ENCODE measurements at regions not wholly inside any gene's neighbourhood (a gene's known extent, or its start where the extent isn't known, plus 50 kb on each side); places are given as distances from the start of the nearest gene placed in this dataset.

DNA sequence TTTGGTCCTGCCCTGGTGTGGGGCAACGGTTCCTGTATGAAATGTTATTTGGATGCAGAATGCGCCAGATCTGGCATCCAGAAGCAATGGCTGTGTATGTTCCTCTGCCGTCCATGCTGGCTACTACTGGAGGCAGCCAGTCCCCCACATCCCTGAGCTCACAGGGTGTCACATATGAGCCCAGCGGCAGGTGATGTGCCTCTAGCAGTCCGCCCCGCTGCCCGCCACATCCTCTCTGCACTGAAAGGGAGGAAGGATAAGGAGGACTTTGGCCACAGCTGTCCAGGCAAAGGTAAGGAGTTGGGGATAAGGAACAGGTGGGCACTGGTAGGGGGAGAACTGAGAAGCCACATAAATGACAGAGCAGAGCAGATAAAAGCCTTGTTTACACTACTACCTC is 305.3 kb upstream of the DAB1 start:
- DNase-seq (ENCODE audit: low read depth in 2 of 2) = no peak

DNA sequence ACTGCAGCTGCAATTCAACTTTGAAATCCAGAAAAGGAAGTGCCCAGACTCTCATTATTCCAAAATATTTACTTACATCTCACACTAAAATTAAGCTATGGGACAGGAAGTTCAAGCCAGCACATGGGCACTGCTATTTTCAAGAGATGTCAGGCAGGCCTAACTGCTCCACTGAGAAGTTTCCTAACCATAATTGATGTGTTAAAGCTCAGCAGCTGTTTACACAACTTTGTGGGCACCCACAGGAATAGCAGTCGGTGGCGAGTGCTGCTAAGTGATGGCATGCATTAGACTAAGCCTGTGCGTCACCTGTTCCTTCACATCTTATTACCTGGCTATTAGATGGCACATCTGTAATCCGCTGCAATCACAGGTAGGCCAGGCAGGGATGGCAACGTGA is 303.3 kb upstream of the DAB1 start:
- DNase-seq (ENCODE audit: low read depth in 2 of 2) = no peak

DNA sequence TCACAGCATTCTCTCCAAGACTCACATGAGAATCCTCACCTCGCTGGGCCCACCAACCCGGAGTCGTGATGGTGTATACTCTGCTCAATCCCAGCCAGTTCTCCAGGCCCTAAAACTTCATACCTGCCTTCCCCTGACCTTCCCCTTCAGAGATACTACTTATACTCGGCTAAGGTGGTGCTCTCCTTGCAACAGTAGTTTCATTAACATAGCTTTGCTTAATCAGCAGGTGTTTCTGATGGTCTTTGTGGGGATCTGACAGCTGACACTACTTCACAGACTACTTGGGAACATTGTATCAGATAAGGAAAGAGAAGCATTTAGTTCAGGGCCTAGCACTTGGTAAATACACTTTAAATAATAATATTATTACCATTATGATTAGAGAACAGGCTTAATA is 301.5 kb upstream of the DAB1 start:
- DNase-seq (ENCODE audit: low read depth in 2 of 2) = no peak

DNA sequence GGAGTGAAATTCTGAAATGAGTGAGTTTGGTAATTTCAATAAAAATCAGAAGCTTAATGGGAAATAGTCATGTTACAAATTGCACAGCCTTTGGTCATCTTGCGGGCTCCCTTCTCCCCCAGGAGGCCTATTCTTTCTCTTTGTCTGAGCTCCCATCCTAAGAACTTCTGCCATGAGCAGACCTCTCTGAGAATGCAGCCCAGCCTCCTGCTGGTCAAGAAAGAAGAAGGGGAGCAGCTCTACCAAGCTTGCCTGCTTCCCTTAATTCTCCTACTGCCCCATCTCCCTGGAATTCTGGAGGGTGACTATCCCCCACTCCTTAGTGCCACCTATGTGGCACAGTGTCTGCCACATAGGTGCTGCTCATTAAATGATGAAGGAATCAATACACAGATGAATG is 300.7 kb upstream of the DAB1 start:
- no peak for DNase-seq (ENCODE audit: low read depth in 2 of 2)

DNA sequence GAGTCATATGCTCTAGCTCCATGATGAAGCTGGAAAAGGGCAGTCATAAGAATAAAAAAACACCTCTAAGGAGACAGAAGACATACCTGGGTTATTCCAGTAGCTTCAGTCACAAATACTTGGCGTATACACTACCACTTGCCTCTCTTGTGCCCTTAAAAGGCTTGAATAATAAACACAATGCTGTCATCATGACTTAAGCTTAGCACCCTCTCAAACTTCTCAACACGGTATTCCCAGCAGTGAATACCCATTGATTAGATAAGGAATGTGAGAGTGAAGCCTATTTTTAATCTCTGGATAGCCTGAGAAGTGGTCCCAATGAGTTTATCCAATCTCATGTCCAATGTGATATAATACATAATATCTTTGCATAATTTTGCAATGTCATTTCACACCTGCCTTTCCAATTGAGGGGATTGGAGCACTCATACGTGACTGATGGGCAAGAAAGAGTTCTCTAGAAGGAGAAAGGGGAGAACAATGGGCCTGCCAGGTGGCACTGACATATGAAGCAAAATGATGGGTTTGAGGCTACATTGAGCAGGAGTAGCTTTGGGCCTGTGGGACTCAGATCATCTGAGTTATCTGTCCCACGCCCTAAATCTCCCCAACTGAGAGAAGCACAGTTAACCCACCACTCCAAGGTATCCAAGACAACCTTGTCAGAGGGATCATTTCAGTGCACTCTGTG is 298.6 kb upstream of the DAB1 start:
- no peak for DNase-seq (ENCODE audit: low read depth in 2 of 2)

DNA sequence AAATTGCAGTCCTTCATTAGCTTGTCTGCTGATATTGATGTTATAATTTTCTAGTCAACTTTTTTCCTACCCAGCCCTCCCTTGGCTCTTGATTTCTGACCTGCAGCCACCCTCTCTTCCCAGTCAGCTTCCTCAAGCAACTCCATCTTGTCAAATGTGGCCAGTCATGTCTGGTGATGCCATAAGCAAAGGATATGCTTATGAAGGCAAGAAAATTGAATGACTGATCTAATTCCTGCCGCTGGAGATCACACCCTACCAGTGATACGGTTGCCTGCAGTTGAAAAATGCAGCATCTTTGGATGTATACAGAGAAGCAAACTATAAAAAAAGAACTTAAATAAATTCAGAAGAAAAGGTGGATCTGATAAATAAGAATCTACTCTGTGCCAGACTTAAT is 297.1 kb upstream of the DAB1 start:
- DNase-seq (ENCODE audit: low read depth in 2 of 2) = no peak

DNA sequence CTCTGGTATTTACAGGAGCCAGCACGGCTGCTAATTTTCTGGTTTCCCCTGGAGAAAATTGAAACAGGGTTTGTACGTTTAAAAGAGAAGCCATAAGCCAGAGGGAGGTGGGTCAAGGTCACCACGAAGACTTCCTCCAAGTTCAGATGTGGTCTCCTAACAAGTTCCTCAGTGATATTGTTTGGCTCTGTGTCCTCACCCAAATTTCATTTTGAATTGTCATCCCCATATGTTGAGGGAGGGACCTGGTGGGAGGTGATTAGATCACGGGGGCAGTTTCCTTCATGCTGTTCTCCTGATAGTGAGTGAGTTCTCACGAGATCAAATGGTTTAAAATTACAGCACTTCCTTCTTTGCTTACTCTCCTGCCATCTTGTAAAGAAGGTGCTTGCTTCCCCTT is 295.4 kb upstream of the DAB1 start:
- DNase-seq (ENCODE audit: low read depth in 2 of 2) = no peak

DNA sequence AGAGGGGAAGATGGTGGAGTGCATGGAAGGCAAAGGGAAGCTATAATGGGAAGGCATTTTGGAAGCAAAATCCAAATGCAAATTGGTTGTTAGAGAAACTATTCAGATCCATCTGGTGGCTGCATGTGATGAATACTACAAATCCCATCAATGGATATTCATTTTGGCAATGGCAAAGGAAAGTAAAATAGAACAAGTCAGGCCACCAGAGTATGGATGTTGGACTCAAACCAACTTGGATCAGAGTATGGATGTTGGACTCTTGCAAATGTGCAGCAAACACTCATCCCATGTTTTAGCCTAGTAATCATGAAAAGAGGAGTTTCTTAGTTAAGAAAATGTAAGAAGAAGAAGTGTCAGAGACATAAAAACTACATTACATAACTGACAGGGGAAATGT is 289.6 kb upstream of the DAB1 start:
- no peak for DNase-seq (ENCODE audit: low read depth in 2 of 2)

DNA sequence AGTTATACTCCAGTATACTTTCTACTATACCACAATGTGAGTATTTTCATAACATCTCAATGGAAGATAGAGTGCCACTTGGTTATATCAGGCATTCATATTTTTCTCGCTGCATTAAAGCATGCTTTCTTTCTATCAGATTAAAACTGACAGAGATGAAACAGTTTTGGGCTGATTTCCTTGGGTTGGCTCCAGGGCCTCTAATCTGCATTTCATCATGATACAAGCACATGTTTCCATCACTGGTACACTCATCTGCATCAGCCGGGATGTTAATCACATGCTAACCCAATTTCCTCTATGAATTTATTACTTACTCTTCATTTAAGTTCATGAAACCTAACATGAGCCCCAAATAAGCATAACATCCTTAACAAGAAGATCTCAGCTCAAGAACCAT is 289.0 kb upstream of the DAB1 start:
- no peak for DNase-seq (ENCODE audit: low read depth in 2 of 2)

DNA sequence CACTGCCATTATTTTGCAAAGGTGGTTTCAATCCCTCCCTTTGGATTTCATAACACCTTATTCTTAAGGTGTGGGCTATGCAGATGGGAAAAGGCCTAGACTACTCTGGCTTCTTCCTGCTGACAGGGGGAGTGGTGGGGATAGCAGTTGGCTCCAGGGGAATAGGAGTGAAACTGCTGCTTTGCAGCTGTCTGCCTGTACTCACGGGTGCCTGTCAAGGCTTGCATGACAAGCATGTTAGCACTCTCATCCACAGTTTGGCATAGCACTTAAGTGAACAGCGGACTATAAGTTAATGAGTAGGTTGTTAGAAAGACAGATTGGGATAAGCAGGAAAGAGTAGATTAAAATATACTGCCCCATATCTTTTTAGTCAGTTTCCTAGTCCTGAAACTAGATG is 287.5 kb upstream of the DAB1 start:
- no peak for DNase-seq (ENCODE audit: low read depth in 2 of 2)

DNA sequence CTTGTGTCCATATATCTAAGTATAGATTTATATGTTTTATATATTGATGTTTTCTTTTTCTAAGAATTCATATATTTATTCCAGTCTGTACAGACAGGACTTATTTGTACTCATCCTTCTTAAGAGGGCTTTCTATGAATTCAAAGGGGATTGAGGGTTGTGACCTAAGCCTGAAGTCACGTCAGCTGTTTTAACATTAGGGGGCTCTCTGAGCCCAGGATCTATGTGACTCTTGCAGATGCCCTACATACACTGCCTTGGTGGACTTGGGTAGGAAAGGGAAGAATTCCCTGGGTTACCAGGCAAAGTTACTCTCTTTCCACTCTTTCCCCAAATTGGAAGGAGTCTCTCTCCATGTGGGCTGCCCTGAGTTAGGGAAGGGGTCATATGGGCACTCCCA is 283.8 kb upstream of the DAB1 start:
- no peak for DNase-seq (ENCODE audit: low read depth in 2 of 2)

DNA sequence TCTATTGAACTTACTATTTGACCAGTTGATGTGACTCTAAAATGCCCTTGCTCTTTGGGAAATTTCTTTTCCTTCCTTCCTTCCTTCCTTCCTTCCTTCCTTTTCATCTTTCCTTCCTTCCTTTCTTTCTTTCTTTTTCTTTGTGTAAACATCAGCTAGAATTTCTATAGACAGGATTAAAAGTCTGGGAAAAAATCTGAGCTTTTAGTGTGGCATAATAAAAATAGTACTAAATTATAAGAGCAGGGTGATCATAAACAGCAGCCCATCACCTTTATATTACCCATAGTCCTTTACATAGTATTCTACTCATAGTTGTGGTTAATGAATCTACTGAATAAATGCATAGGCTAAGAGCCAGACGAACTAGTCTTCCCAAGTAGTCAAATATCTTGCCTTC is 281.0 kb upstream of the DAB1 start:
- DNase-seq (ENCODE audit: low read depth in 2 of 2) = no peak

DNA sequence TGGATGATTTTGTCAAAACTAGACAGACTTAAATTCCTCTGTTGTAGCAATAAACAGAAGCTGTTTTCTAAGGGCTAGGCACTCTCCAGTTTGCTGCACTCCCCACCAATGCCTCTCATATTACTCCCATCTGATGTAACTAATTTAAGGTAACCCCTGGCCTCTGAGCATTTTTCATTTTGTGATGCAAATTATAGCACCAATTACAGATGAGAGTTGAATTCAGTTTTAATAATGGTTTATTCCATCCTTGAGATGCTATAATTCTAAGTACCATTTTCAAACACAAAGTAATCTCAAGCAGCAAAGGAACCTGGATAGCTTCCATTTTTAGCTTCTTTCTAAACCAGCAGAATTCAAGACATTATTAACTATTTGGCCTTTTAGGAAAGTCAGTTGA is 280.4 kb upstream of the DAB1 start:
- no peak for DNase-seq (ENCODE audit: low read depth in 2 of 2)

DNA sequence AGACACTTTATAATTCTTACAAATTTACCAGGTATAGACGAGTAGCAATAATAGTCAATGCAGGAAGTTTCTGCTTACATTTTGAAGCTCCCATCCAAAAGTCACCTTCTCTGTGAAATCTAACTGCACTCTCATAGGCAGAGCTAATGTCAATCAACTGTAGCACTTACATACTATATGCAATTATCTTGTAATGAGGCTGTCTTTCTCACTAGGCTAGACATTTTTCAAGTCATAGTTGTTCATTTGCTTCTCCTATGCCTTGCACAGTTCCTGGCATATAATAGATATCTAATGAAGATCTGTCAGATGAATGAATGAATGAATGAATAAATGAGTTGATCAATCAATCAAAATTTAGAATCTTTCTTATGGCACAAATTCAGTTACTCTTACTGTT is 273.0 kb upstream of the DAB1 start:
- DNase-seq (ENCODE audit: low read depth in 2 of 2) = no peak

DNA sequence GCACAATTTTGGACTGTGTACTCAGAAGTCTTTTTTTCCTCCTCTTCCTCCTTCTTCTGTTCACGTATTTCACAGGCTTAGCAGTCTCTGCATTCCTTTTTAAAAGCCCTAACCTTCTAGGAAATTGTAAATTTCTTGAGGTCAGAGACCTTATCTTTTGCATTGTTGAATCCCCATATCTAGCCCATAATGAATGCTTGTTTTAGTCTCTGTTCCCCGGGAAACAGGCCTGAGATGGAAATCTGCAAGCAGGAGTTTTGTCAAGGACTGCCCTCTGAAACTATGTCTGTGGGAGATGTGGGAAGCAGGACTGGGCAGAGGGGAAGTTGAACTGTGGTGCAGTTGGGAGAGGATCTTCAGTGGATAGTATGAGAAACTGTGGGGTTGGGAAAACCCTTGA is 272.2 kb upstream of the DAB1 start:
- no peak for DNase-seq (ENCODE audit: low read depth in 2 of 2)

DNA sequence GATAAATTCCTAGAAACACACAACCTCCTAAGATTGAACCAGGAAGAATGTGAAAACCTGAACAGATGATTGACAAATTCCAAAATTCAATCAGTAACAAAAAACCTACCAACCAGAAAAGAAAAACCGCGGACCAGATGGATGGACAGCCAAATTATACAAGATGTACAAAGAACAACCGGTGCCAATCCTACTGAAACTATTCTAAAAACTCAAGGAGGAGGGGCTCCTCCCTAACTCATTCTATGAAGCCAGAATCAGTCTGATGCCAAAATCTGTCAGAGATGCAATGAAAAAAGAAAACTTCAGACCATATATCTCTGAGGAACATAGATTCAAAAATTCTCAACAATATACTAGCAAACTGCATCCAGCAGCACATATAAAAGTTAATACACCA is 262.4 kb upstream of the DAB1 start:
- DNase-seq (ENCODE audit: low read depth in 2 of 2) = no peak

DNA sequence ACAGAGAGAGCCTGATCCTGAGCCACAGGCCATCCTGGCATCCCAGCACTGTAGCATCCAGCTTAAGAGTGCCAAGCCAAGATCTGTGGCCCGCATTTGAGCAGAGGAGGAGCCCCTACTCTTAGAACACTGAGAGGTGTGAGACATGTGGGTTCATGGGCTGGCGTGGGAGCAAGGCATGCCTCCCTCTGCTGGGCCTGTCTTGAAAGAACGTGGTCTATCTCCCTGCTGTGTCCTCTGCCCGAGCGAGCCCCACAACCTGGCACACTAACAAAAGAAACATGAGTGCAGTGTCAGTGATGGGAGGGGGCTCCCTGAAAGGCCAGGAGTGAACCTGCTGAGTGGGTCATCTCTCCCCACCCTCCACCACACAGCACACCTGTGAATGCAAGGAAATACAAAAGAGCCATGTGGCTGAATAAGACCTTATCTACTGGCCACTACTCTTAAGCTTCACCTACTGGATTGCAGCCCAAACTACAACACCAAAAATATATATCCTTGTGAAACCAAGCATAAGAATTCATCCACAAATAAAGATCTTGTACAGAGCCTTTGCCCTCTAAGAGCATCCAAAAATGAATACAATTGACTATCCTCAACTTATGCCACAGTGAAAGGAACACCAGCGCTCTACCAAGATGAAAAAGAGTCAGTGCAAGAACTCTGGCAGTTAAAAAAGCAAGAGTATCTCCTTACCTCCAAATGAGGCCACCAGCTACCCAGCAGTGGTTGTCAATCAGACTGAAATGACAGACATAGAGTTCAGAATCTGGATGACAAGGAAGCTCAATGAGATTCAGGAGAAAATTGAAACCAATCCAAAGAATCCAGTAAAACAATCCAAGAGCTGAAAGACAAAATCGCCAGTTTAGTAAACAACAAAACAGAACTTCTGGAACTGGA is 259.4 kb upstream of the DAB1 start:
- DNase-seq (ENCODE audit: low read depth in 2 of 2) = no peak

DNA sequence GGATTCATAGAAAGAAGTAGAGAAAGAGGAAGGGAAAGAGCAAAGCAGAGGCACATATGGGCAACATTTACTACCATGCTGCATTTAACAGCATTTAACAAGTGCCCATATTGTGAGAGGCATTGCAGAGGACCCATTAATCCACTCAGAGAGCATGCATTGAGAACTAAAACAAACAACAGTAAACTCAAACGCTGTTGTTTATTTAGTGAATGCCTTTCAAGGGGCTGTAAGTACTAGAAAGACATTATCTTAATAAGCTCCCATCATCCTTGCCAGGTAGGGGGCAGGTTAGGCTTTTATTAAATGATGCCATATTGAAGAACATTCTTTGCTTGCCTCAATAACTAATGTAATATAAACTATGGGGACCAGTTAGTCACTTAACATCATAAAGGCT is 254.3 kb upstream of the DAB1 start:
- DNase-seq (ENCODE audit: low read depth in 2 of 2) = no peak

DNA sequence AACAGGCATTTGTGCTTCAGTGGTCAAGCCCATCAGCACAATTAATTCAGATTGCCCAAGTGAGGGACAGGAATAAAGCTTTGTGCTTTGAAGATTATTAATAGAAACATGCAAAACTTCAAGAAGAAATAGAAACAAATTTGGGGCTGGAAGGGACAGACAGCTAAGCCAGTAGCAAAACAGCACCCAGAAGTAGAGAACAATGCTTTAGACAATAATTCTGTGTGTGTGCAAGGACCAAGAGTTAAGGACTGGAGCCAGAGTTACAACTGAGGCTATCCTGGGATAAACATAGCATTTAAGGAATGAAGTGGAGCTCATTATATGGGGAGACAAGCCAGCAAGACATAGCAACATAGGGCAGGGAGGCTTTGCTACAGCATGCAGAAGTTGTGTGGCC is 251.9 kb upstream of the DAB1 start:
- DNase-seq (ENCODE audit: low read depth in 2 of 2) = no peak

DNA sequence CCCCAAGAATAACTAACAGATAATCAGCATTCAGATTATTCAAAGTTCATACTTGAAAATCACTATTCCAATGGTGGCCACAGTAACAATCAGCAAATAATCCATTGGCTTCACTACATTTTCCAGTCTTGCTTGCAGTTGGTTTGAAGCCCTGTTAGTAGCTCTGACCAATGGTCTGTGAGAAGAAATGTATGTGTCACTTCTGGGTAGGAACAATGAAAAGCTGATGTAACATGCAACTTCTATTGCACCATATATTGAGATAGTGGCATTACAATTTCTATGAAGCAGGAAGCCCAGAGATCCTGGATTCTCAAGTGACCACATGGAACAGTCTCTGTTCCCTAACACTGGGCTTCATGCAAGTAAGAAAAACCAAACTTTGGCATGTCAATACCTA is 250.9 kb upstream of the DAB1 start:
- DNase-seq (ENCODE audit: low read depth in 2 of 2) = no peak

DNA sequence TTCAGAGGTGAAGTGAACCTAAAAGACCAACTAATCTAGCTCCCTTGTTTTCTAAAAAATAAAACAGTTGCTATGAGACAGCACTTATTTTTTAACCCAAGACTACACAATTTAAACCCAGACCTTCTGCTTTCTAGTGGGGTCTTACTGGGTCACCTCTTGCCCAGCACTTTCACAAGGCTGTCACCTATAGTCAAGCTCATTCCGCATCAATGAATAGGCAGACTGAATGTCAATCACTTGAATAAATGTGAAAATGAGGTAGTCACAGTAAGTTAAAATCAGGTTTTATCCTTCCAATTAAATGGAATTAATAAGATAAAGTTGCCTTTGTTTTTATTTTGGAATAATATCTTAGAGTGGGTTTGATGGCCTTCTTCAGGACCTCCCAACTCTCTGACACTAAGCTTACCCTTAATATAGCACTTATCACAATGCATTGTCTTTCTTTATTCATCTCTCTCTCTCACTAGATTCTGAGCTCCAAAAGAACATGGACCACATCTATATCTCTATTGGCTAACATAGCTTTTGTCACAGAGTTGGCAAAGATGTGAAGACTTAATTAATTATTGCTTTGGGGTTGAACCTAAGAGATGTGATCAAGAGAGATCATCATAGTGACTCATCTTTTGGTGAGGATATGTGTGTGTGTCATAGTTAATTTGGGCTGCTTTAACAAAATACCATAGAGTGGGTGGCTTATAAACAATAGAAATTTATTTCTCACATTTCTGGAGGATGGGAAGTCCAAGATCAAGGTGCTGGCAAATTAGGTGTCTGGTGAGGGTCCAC is 248.7 kb upstream of the DAB1 start:
- no peak for DNase-seq (ENCODE audit: low read depth in 2 of 2)

DNA sequence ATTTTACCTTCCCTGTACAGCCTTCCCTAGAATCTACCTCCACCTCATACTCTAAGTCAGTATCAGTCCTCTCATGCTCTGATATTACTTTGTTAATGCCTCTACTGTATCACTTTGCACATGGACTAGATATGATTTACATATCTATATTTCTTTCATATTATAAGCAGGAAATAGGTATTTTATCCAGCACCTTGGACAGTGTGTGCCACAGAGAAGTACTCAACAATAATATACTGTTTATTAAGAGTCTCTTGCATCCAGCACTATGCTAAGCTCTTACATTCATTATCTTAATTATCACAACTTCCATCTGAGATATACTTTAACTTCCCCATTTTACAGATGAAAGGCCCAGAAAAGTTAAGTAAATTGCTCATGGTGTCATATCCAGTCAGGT is 247.9 kb upstream of the DAB1 start:
- no peak for DNase-seq (ENCODE audit: low read depth in 2 of 2)

DNA sequence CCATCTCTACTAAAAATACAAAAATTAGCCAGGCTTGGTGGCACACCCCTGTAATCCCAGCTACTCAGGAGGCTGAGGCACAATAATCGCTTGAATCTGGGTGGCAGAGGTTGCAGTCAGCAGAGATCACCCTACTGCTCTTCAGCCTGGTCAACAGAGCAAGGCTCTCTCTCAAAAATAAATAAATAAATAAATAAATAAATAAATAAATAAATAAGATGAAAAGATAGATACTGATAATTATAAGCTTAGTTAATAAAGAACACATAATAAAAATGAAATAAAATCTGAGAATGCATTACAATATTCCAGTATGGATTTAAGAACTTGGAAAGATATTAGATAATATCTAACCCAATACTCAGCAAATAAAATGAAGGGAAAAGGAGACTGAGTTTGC is 235.9 kb upstream of the DAB1 start:
- DNase-seq (ENCODE audit: low read depth in 2 of 2) = no peak
